ENCODE measurements at regions not wholly inside any gene's neighbourhood (a gene's known extent, or its start where the extent isn't known, plus 50 kb on each side); places are given as distances from the start of the nearest gene placed in this dataset.

DNA sequence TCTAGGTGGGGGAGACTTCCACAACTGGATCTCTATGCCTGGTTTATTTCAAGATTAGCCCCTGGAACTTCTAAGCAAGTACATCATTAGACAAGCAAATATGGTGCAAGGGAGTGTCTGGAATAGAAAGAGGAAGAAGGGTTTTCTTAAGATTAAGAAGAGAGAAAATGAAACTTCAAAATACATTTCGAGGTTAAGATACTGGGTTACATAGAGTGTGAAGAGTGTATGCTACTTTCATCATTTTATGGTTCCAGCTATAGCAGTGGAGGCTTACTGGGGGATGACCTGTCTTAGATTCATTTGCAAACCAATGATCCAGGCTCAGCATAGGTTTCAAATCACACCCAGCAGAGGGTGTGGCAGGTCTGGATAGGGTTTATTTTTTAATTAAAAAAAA, 144.4 kb upstream of the GATB start:
- ChIA-PET CTCF (no interaction called here), POLR2A (no interaction called here)
- Histone ChIP-seq H3K27me3 (ENCODE audit: control insufficient read depth, insufficient read depth, low read length) (peaks cover 2% of the 10 kb centered on the region), H3K4me3 (ENCODE audit: low read depth, low read length) (no peak overlapping the region), H3K9me3 (ENCODE audit: control insufficient read depth, insufficient read depth, low read length) (no peaks in the 10 kb centered on the region), H3K27ac (ENCODE audit: low read depth, low read length) (no peak overlapping the region)
- no peak for DNase-seq (ENCODE audit: low read depth, low spot score)
- TF ChIP-seq CTCF (IDR thresholded peaks at IDR 0.05; ENCODE audit: low read depth, low read length): no peak

GRCh38 chr4:151901631-151902030, 140.8 kb upstream of the GATB start:
- H3K9me3 ChIP-seq (ENCODE audit: control insufficient read depth, insufficient read depth, low read length): no peaks in the 10 kb centered on the region
- H3K4me3 ChIP-seq (ENCODE audit: low read depth, low read length): no peak overlapping the region
- no peak for DNase-seq (ENCODE audit: low read depth, low spot score)
- no peak overlapping the region for H3K27ac ChIP-seq (ENCODE audit: low read depth, low read length)
- no peaks in the 10 kb centered on the region for H3K27me3 ChIP-seq (ENCODE audit: control insufficient read depth, insufficient read depth, low read length)
- TF ChIP-seq CTCF (IDR thresholded peaks at IDR 0.05; ENCODE audit: low read depth, low read length): no peak
- POLR2A ChIA-PET: no interaction called here
- CTCF ChIA-PET: interaction anchor here (0.6 kb wide), 1 partner anchor 135 kb away, joined by 3 read pairs; no protein-coding TSS in a partner anchor

- Histone ChIP-seq H3K4me3 (ENCODE audit: low read depth, low read length) (no peak overlapping the region), H3K9me3 (ENCODE audit: control insufficient read depth, insufficient read depth, low read length) (no peaks in the 10 kb centered on the region), H3K27me3 (ENCODE audit: control insufficient read depth, insufficient read depth, low read length) (peaks cover 4% of the 10 kb centered on the region), H3K27ac (ENCODE audit: low read depth, low read length) (no peak overlapping the region)
- DNase-seq (ENCODE audit: low read depth, low spot score): no peak
- POLR2A ChIA-PET: no interaction called here
- CTCF ChIA-PET: no interaction called here
- no peak for TF ChIP-seq CTCF (IDR thresholded peaks at IDR 0.05; ENCODE audit: low read depth, low read length)
Measured at GRCh38 chr4:151896880-151897279, 136.1 kb upstream of the GATB start.

DNA sequence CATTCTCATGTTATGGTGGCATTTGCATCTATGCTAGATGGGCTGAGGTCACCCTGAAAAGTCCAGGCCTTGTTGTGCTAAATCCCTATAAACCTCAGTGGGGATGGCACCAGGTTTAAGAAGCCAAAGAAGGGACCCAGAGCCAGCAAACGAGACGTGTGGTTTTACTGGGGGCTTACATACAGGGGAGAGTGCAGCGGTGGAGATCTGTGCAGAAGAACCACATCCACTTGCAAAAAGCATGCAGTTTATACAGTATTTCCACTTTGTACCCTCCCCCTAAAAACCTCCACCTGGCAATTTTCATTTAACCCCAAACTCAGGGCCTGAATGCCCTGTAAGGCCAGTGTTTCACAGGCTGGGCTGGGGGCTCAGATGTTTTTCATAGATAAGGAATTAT, 134.9 kb upstream of the GATB start:
- Histone ChIP-seq H3K27ac (ENCODE audit: low read depth, low read length) (no peak overlapping the region), H3K4me3 (ENCODE audit: low read depth, low read length) (no peak overlapping the region), H3K27me3 (ENCODE audit: control insufficient read depth, insufficient read depth, low read length) (peaks cover 4% of the 10 kb centered on the region), H3K9me3 (ENCODE audit: control insufficient read depth, insufficient read depth, low read length) (no peaks in the 10 kb centered on the region)
- POLR2A ChIA-PET: no interaction called here
- no peak for DNase-seq (ENCODE audit: low read depth, low spot score)
- no peak for TF ChIP-seq CTCF (IDR thresholded peaks at IDR 0.05; ENCODE audit: low read depth, low read length)
- CTCF ChIA-PET: no interaction called here

- no peak for TF ChIP-seq CTCF (IDR thresholded peaks at IDR 0.05; ENCODE audit: low read depth, low read length)
- POLR2A ChIA-PET: no interaction called here
- CTCF ChIA-PET: no interaction called here
- Histone ChIP-seq H3K9me3 (ENCODE audit: control insufficient read depth, insufficient read depth, low read length) (no peaks in the 10 kb centered on the region), H3K27me3 (ENCODE audit: control insufficient read depth, insufficient read depth, low read length) (peaks cover 5% of the 10 kb centered on the region), H3K27ac (ENCODE audit: low read depth, low read length) (no peak overlapping the region), H3K4me3 (ENCODE audit: low read depth, low read length) (no peak overlapping the region)
- no peak for DNase-seq (ENCODE audit: low read depth, low spot score)
Measured at GRCh38 chr4:151894246-151894645, 133.4 kb upstream of the GATB start.

All from AG04450 (cell line).